HG03442 (cell line): ENCODE measurements at regions not wholly inside any gene's neighbourhood (a gene's known extent, or its start where the extent isn't known, plus 50 kb on each side); places are given as distances from the start of the nearest gene placed in this dataset.

Experiments
- ATAC-seq: cut with Tn5 transposase; IDR thresholded peaks from one replicate; pipeline ENCODE4 v1.9.1; 2021; ENCODE audit warnings: mild to moderate bottlenecking, moderate library complexity; ENCODE audit not compliant: unreplicated experiment

DNA sequence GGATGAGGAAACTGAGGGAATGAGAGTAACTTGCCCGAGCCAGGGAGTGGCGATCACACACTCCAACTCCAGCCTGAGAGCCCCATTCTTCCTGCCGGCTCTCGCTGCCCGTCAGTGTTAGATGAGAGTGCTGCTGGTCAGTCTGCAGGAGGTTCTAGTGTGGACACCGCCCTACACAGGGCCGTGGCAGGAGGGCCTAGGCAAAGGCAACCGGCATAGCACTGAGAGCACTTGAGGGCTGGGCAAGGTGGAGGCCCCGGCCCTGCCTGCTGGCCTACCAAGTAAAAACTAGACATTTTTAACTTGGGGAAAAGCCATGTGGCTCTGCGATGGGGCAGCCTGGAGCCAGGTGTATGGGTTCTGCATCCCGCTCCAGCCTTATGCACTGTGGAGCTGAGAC lies 354.8 kb downstream of the SEC14L1 start:
- ATAC-seq = no peak

- no peak for ATAC-seq
Observed at GRCh38 chr17:77496401-77496801, 355.6 kb downstream of the SEC14L1 start.

- ATAC-seq = no peak
Observed at GRCh38 chr17:77496831-77497577, 356.2 kb downstream of the SEC14L1 start.

GRCh38 chr17:77497578-77497934 lies 356.8 kb downstream of the SEC14L1 start:
- ATAC-seq = no peak

GRCh38 chr17:77498091-77498741 lies 357.4 kb downstream of the SEC14L1 start:
- ATAC-seq = no peak

DNA sequence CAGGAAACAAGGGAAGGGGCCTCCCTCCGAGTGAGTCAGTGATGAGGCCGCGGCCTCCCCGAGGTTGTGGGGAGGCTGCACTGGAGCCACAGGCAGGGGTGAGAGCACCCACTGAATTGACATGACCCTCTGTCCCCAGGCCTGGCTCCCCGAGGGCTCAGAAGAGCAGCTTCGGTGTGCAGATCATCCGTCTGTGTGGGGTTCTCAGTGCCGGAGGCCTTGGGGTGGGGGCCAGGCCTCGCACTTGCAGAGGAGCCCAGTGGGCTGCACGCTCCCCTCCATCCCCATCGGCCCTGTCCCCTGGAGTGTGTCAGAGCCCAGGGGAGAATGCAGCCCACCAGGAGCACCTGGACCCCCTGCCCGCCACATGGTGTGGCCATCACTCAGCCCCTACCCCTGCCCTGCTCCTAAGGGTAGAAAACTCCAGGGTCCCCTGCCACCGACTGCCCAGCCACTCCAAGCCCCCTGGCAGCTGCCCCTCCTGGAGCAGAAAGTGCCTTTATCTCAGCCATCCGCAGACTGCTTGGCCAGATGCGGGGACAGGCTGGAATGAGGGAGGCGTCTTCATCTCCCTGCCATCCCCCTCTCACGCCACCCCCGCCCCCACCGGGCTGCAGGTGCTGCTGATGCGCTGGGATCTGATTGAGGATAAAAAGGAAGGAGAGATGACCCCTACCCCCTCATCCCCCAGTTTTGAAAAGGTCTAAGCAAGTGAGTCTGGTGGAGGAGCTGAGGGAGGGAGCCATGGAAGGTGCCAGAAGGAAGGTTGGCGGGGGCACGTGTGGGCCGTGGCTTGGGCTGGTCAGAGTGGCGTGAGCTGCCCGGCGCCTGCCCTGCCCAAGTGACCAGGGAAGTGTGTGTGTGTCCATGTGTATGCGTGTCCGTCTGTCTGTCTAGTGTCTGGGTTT lies 358.3 kb downstream of the SEC14L1 start:
- no peak for ATAC-seq

GRCh38 chr17:77499699-77500435 lies 359.1 kb downstream of the SEC14L1 start:
- ATAC-seq = no peak

DNA sequence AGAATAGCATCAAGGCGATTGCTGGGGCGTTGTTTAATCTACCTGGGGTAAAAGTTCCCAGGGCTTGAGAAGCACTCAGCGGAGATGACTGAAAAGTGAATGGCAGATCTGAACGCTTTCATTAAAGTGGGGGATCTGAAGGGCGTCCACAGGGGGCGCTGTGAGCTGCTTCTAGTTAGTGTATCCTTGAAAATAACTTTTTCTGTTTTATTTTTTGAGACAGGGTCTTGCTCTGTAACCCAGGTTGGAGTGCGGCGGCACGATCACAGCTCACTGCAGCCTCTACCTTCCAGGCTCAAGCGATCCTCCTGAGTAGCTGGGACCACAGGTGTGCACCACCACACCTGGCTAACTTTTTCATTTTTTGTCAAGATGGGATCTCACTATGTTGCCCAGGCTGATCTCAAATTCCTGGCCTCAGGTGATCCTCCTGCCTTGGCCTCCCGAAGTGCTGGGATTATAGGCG lies 360.4 kb downstream of the SEC14L1 start:
- no peak for ATAC-seq

DNA sequence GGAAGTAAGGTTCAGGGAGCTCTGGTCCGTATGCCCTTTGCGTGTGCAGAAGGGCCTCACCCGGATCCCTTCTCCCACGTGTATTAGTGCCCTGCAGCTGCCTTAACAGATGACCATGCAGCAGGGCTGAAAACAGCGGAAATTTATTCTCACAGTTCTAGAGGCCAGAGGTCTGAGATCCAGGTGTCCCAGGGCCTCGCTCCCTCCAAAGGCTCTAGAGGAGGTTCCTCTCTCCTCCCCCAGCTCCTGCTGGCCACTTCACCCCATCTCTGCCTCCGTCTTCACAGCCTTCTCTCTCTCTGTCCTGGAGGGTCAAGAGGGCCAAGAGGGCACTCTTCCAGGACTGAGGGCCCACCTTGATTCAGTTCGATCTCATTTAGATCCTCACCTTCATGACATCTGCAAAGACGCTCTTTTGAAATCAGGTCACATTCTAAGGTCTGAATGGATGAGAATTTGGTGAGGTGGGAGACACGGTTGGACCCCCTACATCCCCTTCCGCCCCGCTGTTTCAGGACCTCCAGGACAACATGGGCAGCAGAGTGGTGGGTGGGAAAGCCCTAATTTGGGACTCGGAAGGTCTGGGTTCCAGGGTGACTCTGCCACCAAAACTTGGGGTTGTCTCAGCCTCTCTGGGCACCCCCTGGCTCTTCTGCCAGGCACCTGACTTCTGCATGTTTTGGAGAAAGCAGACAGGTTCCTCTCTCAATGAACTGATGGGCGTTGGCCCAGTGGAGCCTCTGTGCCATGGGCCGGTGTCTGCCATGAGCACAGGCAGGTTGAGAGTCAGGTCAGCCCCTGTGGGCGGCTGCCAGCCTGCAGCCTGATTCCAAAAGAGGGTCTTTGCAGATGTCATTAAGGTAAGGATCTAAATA lies 361.2 kb downstream of the SEC14L1 start:
- ATAC-seq = no peak

DNA sequence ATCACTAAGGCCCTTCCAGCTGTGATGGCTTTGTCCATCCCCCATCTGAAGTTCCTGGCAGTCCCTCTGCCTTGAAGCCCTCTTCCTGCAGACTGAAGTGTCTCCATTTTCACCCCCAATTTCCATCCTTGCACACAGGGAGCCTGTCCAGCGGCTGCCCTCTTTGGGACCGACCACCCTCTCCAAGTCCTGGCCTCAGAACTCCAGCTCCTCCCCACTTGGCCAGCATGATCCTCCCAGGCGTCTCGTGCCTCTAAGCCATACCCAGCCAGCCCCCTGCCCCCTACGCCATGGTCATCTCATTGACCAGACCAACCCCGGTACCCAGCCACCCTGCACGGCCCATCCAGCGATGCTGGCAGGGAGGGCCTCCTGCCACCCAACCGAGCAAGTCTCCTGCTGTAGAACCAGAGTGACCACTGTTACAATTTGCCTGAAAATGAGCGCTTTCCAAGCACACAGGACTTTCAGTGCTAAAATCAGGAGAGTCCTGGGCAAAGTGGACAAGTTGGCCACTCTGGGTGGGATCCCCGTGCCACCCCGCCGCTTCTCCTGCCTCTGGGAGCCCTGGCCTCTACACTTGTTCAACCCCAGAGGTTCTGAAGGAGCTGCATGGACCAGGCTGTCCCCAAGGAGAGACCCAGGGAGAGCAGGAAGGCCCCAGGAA lies 362.0 kb downstream of the SEC14L1 start:
- no peak for ATAC-seq

DNA sequence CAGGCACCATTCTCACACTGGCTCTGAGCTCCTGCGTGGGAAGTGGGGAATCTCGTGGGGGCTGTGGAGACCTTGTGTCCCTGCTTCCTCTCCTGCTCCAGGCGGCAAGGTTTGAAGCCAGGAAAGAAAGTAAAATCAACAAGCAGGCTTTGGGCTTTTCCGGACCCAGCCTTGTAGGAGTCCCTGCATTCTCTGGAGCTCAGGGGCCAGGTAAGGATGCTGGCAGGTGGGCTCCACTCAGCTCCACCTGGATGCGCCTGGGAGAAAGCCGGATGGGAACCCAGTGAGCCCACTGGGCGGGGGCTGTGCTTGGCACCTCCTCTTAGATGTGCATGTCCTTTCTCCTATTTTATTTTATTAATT lies 362.5 kb downstream of the SEC14L1 start:
- no peak for ATAC-seq

DNA sequence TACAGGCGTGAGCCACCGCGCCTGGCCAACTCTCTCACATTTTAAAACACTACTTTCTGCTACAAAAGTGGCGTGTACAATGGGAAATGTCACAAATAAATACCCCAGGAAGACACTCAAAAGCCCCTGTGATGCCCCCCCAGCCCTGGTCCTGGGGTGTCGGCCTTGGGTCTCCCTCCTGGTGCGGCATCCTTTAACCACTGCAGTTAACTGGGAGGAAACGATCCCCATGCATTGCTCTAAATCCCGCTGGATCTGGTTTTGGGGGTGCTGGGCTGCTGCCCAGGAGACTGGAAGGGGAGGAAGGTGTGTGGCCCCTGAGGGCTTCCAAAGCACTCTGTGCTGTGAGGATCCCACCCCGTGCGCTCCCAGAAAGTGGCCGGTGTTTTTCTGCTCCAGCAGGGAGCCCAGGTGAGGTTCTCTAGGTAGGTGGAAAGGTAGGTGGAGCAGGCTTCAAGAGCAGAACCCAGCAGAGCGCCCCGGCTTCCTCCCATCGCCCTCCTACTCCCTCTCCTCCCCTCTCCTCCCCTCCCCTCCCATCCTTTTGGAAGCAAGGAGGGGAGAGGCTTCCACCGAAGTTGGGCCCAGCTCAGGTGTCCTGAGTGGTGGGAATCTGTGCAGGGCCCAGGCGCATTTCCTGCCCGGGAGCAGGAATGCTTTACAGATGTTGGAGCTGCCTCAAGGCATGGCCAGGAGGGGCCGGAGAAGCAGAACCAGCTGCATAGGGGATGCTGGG lies 363.3 kb downstream of the SEC14L1 start:
- no peak for ATAC-seq

GRCh38 chr17:77504652-77505155 lies 363.9 kb downstream of the SEC14L1 start:
- ATAC-seq = no peak

DNA sequence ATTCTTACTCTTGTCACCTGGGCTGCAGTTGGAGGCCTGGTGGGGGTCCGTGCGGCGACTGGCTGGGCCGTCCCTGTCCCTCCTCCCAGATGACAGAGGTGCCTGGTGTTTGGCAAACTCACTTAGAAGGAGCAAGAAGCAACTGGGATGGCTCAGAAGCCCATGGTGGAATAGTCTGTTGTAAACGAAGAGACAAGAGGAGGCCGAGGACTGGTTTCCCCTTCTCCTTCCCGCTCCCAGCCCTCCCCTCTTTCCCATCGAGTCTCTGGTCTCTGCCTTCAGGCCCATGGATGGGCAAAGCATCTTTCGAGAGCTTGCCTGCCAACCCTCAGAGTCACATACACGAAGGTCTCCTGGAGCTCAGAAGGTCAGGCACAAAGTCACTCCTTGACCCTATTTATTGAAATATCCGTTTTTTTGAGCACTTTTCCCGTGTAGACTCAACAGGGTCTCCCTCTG lies 364.4 kb downstream of the SEC14L1 start:
- ATAC-seq = no peak

DNA sequence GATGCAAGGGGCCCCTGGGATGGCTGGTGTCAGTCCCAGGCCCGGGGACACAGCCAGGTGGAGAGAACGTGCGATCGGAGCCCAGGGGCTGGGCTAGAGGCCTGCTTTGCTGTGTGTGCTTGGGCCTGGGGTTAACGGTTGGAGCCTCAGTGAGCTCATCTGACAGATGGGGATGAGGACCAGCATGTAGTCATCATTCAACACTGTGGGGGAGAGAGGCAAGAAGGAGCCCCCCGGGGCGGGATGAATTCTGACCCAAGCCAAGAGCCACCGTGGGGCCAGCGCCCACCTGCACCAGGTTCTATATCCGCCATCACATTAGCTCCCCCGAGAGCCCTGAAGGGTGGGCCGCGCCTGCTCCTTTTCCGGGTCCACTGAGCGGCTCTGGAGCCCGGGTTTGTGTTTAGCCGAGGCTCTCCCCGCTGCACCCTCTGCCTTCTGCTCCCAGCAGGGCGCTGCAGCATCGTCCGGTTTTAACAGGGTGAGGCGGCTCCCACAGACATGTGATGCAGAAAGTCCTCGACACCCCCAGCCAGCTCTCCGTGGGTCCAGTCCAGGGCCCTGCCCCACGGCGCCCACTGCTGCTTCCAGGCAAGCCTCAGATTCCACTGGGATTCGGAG lies 365.7 kb downstream of the SEC14L1 start:
- ATAC-seq = no peak

DNA sequence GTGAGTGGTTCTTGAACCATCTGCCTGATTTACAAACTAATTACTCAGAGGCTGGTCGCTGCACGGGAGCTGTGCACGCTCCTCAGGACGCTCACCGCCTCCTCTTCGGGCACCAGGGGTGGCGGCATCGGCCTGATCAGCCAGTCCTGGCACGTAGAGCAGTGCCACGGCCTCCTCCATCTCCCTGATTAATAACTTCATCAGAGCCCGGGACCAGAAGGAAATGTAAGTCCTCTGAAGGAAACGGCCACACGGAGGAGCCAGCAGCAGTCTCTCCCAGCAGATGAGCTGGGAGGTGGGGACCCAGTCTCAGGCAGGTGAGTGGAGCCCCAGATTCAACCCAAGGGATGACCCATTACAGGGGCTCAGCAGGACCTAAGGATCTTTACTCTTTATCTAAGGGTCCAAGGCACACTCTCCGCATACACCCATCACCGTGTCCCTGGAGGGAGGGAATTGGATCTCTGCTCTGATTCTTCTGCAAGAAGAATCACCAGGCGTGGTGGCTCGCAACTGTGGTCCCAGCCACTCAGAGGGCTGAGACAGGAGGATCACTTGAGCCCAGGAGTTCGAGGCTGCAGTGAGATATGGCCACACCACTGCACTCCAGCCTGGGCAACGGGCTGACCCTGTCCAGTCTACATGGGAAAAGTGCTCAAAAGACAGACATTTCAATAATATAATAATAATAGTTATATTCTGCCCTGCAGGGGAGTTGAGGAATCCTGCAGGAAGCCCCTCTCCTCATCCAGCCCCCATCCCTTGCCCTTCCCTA lies 366.5 kb downstream of the SEC14L1 start:
- no peak for ATAC-seq

DNA sequence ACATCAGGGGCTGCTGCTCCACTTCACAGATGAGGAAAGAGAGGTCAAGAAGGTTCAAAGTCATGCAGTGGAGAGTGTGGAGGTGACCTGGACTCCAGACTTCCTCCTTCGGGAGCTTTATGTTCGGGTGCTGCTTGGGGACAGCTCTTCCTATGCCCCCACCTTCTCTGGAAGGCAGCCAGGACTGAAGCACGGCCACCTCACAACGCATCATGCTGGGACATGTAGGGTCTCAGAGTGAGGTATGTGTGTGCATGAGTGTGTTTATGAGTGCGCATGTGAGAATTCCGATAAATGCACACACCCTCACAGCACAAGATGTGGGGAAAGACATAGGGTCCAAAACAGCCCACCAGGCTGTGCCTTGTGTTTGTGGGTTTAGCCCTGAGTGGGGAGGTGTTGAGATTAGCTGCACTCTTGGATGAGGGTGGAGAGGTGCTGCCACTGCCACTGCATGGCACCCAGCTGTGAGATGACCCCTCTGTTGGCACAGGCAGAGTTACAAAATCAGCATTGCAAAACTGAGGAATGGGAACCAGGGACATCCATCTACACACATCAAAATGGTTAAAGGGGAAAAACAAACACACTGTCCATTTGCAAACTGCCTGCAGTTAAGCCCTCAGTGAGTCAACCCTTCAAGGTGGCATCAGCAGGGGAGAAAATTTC lies 367.4 kb downstream of the SEC14L1 start:
- ATAC-seq = no peak
